ENCODE measurements at regions not wholly inside any gene's neighbourhood (a gene's known extent, or its start where the extent isn't known, plus 50 kb on each side); places are given as distances from the start of the nearest gene placed in this dataset.
"Not testable (repeated sequence)": the region's sequence is repeated elsewhere in the genome, so short reads cannot be mapped to it uniquely, and the experiment has no call there.

GRCh38 chr4:181030135-181030921, 1212.9 kb upstream of the TENM3 start:
- TF ChIP-seq POLR2AphosphoS5 (IDR thresholded peaks at IDR 0.05; ENCODE audit: low read depth); REST (IDR thresholded peaks at IDR 0.05; ENCODE audit: insufficient replicate concordance, low read depth): not testable (repeated sequence)
- TF ChIP-seq, protein P1, sequence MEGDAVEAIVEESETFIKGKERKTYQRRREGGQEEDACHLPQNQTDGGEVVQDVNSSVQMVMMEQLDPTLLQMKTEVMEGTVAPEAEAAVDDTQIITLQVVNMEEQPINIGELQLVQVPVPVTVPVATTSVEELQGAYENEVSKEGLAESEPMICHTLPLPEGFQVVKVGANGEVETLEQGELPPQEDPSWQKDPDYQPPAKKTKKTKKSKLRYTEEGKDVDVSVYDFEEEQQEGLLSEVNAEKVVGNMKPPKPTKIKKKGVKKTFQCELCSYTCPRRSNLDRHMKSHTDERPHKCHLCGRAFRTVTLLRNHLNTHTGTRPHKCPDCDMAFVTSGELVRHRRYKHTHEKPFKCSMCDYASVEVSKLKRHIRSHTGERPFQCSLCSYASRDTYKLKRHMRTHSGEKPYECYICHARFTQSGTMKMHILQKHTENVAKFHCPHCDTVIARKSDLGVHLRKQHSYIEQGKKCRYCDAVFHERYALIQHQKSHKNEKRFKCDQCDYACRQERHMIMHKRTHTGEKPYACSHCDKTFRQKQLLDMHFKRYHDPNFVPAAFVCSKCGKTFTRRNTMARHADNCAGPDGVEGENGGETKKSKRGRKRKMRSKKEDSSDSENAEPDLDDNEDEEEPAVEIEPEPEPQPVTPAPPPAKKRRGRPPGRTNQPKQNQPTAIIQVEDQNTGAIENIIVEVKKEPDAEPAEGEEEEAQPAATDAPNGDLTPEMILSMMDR (IDR thresholded peaks at IDR 0.05; ENCODE audit: insufficient read depth, low read length): not testable (repeated sequence)

All from HL-60 (cell line).